Activated CD4-positive, alpha-beta T cell treated with anti-CD3 and anti-CD28 coated beads, Interleukin-2, amount 10 ng/mL, durations not matched to agents 24 days and 14 days (primary cell): ENCODE measurements at regions not wholly inside any gene's neighbourhood (a gene's known extent, or its start where the extent isn't known, plus 50 kb on each side); places are given as distances from the start of the nearest gene placed in this dataset.
"Not testable (repeated sequence)": the region's sequence is repeated elsewhere in the genome, so short reads cannot be mapped to it uniquely, and the experiment has no call there.

Source experiments
- DNase-seq: peaks from one replicate; pipeline ENCODE4 v3.0.0; 2022
- H3K27ac Mint-ChIP-seq: one replicate; pipeline ENCODE4 v1.8.0; 2022; ENCODE audit warnings: mild to moderate bottlenecking, mixed read lengths
- H3K27me3 Mint-ChIP-seq: one replicate; pipeline ENCODE4 v1.8.0; 2022; ENCODE audit warnings: mixed read lengths
- H3K36me3 Mint-ChIP-seq: one replicate; pipeline ENCODE4 v1.8.0; 2022; ENCODE audit warnings: low read depth, mild to moderate bottlenecking, mixed read lengths
- H3K4me1 Mint-ChIP-seq: one replicate; pipeline ENCODE4 v1.8.0; 2021; ENCODE audit warnings: mixed read lengths
- H3K4me3 Mint-ChIP-seq: one replicate; pipeline ENCODE4 v1.8.0; 2022; ENCODE audit warnings: mild to moderate bottlenecking, moderate library complexity, mixed read lengths
- H3K9me3 Mint-ChIP-seq: one replicate; pipeline ENCODE4 v1.8.0; 2021; ENCODE audit warnings: mixed read lengths
- intact Hi-C: fragments of 100-400 bp; cut with micrococcal nuclease; formaldehyde crosslinking; loops from one replicate; pipeline ENCODE4 v1.15.1; 2023

DNA sequence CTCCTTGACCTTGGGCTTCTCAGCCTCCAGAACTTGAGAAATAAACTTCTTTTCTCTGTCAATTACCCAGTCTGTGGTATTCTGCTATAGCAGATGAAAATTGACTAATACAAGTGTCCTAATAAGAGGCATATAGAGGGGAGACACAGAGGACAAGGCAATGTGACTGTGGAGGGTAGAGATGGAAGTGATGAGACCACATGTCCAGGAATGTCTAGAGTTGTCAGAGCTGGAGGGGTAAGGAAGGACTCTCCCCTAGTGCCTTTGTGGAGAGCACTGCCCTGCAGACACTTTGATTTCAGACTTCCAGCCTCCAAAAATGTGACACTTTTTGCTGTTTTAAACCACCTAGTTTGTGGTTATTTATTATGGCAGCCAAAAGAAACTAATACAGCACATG lies 74.4 kb downstream of the ACKR3 start:
- H3K4me3 Mint-ChIP-seq: no peak overlapping the region
- no peaks in the 10 kb centered on the region for H3K9me3 Mint-ChIP-seq
- intact Hi-C loops: no loop called here
- no peaks in the 10 kb centered on the region for H3K36me3 Mint-ChIP-seq
- DNase-seq: no peak
- H3K4me1 Mint-ChIP-seq: no peaks in the 10 kb centered on the region
- no peak overlapping the region for H3K27ac Mint-ChIP-seq
- peaks cover 6% of the 10 kb centered on the region for H3K27me3 Mint-ChIP-seq

DNA sequence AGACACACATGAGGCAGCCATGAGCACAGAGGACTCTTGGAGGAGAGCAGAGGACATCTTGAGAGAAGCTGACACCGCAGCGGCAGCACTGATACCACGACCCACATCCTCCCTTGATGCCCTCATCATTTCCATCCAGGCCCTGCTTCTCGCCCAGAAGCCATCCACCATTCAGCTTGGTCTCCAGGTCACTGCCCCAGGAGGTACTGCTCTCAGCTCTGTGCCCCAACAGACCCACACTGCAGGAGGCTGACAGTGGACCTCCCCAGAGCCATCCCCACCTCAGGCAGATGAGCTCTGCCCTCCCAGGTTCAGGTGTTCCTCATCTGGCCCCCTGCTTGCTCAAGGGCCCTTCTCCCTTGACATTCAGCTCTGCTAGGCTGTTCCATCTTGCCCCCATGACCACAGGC lies 74.9 kb downstream of the ACKR3 start:
- intact Hi-C loops: no loop called here
- Mint-ChIP-seq H3K9me3 (peaks cover under 1% of the 10 kb centered on the region), H3K4me3 (no peak overlapping the region), H3K36me3 (no peaks in the 10 kb centered on the region), H3K27me3 (peaks cover 6% of the 10 kb centered on the region), H3K27ac (no peak overlapping the region), H3K4me1 (no peaks in the 10 kb centered on the region)
- DNase-seq: no peak

DNA sequence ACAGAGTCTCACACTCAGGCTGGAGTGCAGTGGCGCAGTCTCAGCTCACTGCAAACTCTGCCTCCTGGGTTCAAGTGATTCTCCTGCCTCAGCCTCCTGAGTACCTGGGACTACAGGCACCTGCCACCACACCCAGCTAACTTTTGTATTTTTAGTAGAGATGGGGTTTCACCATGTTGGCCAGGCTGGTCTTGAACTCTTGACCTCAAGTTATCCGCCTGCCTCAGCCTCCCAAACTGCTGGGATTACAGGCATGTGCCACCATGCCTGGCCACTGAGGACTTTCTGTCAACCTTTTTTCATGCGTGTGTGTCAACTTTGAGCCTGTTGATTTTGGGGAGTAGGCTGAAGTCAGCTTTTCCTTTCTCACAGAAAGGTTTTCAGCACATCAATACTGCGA lies 75.5 kb downstream of the ACKR3 start:
- H3K27ac Mint-ChIP-seq, H3K9me3 Mint-ChIP-seq, intact Hi-C loops, H3K4me1 Mint-ChIP-seq, DNase-seq, H3K4me3 Mint-ChIP-seq, H3K36me3 Mint-ChIP-seq: not testable (repeated sequence)
- H3K27me3 Mint-ChIP-seq: peaks cover 10% of the 10 kb centered on the region

DNA sequence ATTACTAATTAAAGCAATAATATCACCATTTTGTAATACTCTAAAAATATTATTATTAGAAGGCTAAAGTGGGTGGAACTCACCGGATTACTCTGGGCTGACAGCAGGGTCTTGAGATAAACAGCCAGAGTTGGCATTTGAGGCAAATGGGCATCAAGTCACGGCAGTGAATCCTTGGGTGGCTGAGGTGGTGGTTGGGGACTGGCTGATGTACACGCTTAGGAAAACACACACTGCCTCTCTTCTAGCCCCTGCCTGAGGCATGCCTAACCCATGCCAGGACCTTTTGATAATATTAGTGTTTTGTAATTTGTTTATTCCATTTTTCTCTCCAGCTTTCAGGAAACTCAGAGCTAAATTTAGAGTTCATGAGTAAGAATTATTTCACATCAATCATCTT lies 76.8 kb downstream of the ACKR3 start:
- Mint-ChIP-seq H3K9me3 (peaks cover 4% of the 10 kb centered on the region), H3K27me3 (peaks cover 16% of the 10 kb centered on the region), H3K4me1 (no peaks in the 10 kb centered on the region), H3K36me3 (no peaks in the 10 kb centered on the region), H3K27ac (no peak overlapping the region), H3K4me3 (no peak overlapping the region)
- intact Hi-C loops: no loop called here
- DNase-seq: no peak

DNA sequence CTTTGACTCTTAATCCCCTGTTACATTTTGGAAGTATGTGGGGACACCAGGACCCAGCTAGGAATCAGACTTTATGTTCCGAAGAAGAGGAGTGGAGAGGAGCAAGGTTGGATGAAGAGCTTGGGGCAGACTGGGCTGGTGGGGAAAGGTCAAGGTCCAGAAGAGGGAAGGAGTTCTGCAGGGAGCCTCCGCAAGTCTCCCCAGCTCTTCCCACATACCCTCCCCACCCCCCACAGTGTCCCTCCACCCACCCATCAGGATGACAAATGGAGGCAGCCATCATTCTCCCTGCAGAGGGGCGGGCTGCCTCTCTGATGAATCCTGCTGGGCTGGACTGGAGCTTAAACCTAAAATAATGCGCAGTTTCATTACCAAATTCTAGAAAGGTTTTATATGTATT lies 77.2 kb downstream of the ACKR3 start:
- no peaks in the 10 kb centered on the region for H3K4me1 Mint-ChIP-seq
- H3K4me3 Mint-ChIP-seq: no peak overlapping the region
- intact Hi-C loops: no loop called here
- peaks cover 16% of the 10 kb centered on the region for H3K27me3 Mint-ChIP-seq
- H3K36me3 Mint-ChIP-seq: no peaks in the 10 kb centered on the region
- H3K9me3 Mint-ChIP-seq: peaks cover 4% of the 10 kb centered on the region
- no peak for DNase-seq
- no peak overlapping the region for H3K27ac Mint-ChIP-seq

DNA sequence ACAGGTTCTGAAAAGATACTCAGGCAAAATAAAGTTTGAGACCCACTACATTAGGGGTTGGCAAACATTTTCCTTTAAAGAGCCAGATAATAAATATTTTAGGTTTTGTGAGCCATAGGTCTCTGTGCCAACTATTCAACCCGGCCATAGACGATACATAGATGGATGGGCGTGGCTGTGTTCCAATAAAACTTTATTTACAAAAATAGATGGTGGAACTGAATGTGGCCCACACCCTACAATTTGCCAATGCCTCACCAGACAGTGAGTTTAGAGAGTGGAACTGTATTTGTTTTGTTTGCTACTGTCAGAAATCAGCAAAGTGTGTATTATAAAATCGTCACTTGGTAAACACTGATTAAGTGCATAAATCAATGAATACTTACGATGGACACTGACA lies 78.0 kb downstream of the ACKR3 start:
- Mint-ChIP-seq H3K27me3 (peaks cover 16% of the 10 kb centered on the region), H3K4me1 (no peaks in the 10 kb centered on the region), H3K27ac (no peak overlapping the region), H3K9me3 (peaks cover 4% of the 10 kb centered on the region), H3K36me3 (no peaks in the 10 kb centered on the region), H3K4me3 (no peak overlapping the region)
- no peak for DNase-seq
- intact Hi-C loops: no loop called here

DNA sequence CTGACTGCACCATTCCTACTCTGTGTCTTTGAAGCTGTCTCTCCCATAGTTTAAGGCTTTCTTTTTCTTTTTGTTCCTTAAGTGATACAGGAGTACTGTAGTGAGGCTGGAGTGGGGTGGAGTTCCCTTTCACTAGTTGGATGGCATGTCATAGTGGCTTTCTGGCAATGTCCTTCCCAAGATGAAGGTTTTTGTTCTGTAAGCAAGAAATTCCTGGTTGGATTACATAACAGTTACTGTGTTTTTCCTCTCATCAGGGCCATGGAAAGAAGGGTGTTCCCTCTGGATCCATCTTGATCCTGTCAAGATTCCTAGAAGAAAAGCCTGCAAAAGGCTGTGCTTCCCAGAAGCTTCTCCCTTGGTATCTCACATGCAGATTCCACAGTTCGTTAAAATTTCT lies 84.2 kb downstream of the ACKR3 start:
- Mint-ChIP-seq H3K27me3 (peaks cover 21% of the 10 kb centered on the region), H3K4me1 (no peaks in the 10 kb centered on the region), H3K27ac (no peak overlapping the region), H3K4me3 (no peak overlapping the region), H3K36me3 (no peaks in the 10 kb centered on the region), H3K9me3 (peaks cover 4% of the 10 kb centered on the region)
- DNase-seq: no peak
- intact Hi-C loops: no loop called here

DNA sequence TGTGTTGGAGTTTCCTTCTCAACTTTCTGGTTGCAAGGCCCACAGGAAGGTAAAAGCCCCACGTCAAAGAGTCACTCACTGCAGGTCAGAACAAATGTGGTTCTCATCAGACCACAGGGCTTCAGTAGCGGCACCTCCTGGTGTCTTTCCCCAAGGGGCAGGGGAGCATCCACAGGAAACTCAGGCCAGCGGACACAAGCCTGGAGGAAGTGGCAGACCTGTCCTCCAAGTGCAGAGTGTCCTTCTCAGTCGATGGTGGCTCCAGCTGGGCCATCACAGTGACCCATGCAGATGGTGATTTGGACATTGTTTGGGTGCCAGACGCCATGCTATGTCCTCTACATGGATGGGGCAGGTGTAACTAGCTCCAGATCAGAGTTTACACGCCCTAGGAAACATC lies 84.9 kb downstream of the ACKR3 start:
- Mint-ChIP-seq H3K4me3 (no peak overlapping the region), H3K27ac (no peak overlapping the region), H3K9me3 (peaks cover 4% of the 10 kb centered on the region)

DNA sequence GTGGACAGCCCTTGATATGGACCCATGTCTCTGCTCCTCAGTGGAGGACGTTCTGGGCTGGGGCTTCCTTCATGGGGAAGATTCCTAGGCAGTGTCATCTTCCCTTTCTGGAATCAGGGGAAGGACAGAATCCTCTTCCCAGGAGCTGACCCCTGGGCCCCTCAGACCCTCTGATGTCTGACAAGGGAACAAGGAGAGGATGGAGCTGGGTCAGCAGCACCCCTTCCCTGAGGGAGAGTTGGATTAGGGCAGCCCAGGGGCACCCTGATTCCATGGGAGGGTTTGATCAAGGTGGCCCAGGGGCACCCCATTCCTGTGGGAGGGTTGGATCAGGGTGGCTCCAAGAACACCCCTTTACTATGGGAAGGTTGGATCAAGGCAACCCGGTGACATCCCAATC lies 86.5 kb downstream of the ACKR3 start:
- no peak overlapping the region for H3K4me3 Mint-ChIP-seq
- H3K27ac Mint-ChIP-seq: no peak overlapping the region
- intact Hi-C loops: no loop called here
- DNase-seq: no peak
- no peaks in the 10 kb centered on the region for H3K36me3 Mint-ChIP-seq
- H3K4me1 Mint-ChIP-seq: no peaks in the 10 kb centered on the region
- H3K27me3 Mint-ChIP-seq: peaks cover 21% of the 10 kb centered on the region
- H3K9me3 Mint-ChIP-seq: no peaks in the 10 kb centered on the region

More for the DNA sequence above, 84.9 kb downstream of the ACKR3 start:
- intact Hi-C loops: no loop called here
- Mint-ChIP-seq H3K27me3 (peaks cover 25% of the 10 kb centered on the region), H3K36me3 (no peaks in the 10 kb centered on the region), H3K4me1 (no peaks in the 10 kb centered on the region)
- no peak for DNase-seq

DNA sequence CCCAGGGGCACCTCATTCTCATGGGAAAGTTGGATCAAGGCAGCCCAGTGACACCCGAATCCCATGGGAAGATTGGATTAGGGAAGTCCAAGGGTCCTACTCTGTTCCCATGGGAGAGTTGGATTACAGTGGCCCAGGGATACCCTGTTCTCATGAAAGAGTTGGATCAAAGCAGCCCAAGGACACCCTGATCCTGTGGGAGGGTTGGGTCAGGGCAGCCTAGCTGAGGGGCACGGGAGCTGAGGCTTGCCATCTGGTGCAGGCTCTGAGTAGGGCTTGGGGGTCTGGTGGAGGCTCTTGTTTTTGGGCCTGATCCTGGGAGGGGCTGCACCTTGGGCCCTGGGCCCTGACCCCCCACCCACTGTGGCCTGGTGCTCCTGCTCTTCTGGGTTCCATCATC lies 87.1 kb downstream of the ACKR3 start:
- H3K36me3 Mint-ChIP-seq: no peaks in the 10 kb centered on the region
- intact Hi-C loops: no loop called here
- no peak for DNase-seq
- H3K4me3 Mint-ChIP-seq: no peak overlapping the region
- H3K27ac Mint-ChIP-seq: no peak overlapping the region
- peaks cover 21% of the 10 kb centered on the region for H3K27me3 Mint-ChIP-seq
- H3K9me3 Mint-ChIP-seq: no peaks in the 10 kb centered on the region
- H3K4me1 Mint-ChIP-seq: no peaks in the 10 kb centered on the region

DNA sequence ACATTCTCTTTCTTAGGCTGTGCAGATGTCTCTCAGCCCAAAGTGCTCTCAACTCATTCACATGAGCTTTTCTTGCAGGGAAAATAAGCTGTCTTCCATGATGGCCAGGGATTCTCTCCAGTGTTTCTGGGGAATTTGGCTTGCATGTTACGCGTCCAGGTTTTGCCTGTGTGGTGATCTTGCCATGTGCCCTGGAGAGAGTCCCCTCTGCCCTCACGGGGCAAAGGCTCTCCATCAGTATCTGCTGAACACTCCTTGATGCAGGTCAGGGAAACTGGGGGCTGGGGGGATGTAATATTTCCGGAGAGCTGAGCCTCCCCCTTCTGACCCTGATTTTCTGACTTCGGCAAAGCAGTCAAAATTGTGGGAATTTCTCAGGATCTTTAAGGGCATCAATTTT lies 87.6 kb downstream of the ACKR3 start:
- no peak overlapping the region for H3K27ac Mint-ChIP-seq
- intact Hi-C loops: no loop called here
- DNase-seq: no peak
- H3K4me3 Mint-ChIP-seq: no peak overlapping the region
- no peaks in the 10 kb centered on the region for H3K9me3 Mint-ChIP-seq
- no peaks in the 10 kb centered on the region for H3K4me1 Mint-ChIP-seq
- H3K27me3 Mint-ChIP-seq: peaks cover 21% of the 10 kb centered on the region
- no peaks in the 10 kb centered on the region for H3K36me3 Mint-ChIP-seq

DNA sequence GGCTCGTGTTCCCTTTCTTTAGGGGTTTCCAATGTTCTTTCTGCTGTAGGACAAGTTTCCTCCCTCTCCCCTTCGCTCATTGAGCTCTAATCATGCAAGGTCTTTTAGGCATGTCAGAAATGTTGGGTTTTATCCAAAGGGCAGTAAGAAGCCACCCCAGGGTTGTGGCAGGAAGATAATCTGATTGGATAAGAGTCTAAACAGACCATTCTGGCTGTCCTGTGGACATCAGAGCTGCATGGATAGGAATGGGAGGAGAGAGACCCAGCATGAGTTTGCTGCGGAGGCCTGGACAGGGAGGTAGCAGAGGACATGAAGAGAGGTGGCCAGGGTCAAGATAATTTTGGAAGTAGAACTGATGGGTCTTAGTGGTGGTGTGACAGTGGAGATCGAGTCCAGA lies 88.2 kb downstream of the ACKR3 start:
- Mint-ChIP-seq H3K4me1 (no peaks in the 10 kb centered on the region), H3K36me3 (no peaks in the 10 kb centered on the region), H3K27ac (no peak overlapping the region), H3K4me3 (no peak overlapping the region), H3K27me3 (peaks cover 21% of the 10 kb centered on the region), H3K9me3 (no peaks in the 10 kb centered on the region)
- intact Hi-C loops: no loop called here
- DNase-seq: no peak

DNA sequence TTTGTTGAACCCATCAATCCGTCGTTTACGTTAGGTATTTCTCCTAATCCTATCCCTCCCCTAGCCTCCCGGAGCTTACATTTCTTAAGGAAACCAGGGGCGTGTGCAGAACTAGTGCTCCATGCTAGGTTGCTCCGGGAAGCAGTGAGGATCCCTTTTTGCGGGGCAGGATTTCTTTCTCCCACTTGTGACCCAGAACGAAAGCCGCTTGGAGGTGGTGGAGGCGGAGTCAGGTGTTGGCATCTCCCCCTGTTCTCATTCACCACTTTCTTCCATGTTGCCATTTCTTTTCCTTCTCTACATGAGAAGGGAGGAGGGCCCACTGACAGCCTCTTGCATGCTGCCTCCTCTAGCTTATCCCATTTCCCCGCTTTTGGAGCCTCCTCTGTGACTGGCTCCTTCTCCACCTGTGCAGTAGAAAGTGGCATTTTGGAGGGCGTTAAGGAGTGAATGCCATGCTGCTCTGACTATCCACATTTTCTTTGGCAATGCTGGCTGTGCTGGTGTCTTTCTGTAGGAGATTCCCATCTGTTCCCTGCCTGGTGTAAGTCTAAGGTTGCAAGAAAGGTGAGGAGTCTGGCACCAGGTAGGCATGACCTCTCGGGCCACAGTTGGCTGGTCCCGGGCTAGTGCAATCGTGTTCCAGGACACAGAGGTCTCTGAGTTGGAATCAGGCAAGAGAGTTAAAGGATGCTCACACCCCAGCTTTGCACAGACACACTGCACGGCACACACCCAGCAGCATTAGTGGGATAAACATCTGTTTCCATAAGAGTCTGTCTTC lies 89.5 kb downstream of the ACKR3 start:
- Mint-ChIP-seq H3K4me3 (no peak overlapping the region), H3K9me3 (no peaks in the 10 kb centered on the region), H3K4me1 (no peaks in the 10 kb centered on the region), H3K27ac (no peak overlapping the region), H3K27me3 (peaks cover 15% of the 10 kb centered on the region), H3K36me3 (no peaks in the 10 kb centered on the region)
- DNase-seq: no peak
- intact Hi-C loops: no loop called here

DNA sequence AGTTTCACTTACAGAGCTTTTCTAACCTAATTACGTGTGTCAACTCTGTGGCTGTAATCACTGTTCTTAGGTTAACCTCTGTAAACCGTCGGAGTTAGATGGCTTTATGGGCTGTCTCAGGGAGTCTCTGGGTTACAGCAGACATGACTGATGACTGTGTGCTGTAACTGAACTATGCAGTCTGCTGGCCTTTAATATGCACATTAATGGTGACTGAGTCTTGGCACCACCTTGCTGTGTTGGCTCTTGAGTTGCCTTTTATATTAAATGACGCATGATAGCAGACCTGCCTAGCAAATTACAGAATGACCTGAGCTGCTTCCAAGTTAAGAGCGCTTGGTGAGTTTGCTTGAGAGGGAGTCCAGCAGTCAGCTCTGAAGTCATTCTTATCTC lies 90.1 kb downstream of the ACKR3 start:
- Mint-ChIP-seq H3K27ac (no peak overlapping the region), H3K4me1 (no peaks in the 10 kb centered on the region), H3K4me3 (no peak overlapping the region)

DNA sequence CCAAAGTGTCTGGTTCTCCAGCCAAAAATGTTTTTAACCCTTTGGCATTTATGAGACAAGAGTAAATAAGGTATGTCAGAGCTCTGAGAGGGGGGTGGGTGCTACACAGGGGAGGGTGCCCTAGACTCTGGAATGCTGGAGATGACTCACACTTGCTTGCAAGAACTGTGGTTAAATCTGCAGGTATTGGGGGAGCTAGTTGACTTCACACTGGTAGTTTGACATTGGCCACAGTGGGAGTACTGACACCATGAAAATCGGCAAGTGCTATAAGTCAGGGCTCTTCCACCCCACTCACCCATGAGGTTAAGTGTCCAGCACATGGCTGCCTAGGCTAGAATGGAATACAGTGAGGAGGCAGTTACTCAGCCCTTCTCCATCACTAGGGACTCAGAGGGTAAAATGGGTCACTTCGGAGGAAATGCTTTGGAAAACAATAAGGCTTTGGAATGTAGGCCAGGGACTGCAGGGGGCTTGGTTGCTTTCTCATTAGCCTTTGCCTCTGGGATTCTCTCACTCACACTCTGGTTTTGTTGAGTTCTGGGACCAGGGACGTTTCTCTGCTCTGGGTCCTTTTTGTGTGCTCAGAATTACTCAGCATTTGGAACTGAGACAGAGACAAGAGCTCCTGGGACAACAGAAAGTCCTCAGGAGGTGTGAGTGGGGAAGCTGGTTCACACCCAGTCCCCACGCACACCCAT lies 91.6 kb downstream of the ACKR3 start:
- DNase-seq: no peak
- Mint-ChIP-seq H3K36me3 (no peaks in the 10 kb centered on the region), H3K9me3 (no peaks in the 10 kb centered on the region), H3K4me3 (no peak overlapping the region), H3K27me3 (peaks cover 18% of the 10 kb centered on the region), H3K27ac (no peak overlapping the region), H3K4me1 (no peaks in the 10 kb centered on the region)
- intact Hi-C loops: no loop called here

More for the DNA sequence above, 90.1 kb downstream of the ACKR3 start:
- intact Hi-C loops: no loop called here
- Mint-ChIP-seq H3K36me3 (no peaks in the 10 kb centered on the region), H3K9me3 (no peaks in the 10 kb centered on the region), H3K27me3 (peaks cover 15% of the 10 kb centered on the region)
- DNase-seq: no peak
